Neural cell (in vitro differentiated cells): ENCODE measurements at regions not wholly inside any gene's neighbourhood (a gene's known extent, or its start where the extent isn't known, plus 50 kb on each side); places are given as distances from the start of the nearest gene placed in this dataset.

ENCODE experiments used
- CTCF ChIP-seq: fragments of 450-650 bp; IDR thresholded peaks from 2 replicates; pipeline ENCODE4 v1.5.1; 2014; ENCODE audit warnings: antibody characterized with exemption, mild to moderate bottlenecking, moderate library complexity; ENCODE audit not compliant: poor library complexity, severe bottlenecking
- EP300 ChIP-seq: fragments of 450-650 bp; conservative IDR thresholded peaks from 2 replicates; pipeline ENCODE4 v1.6.1; 2014; ENCODE audit warnings: antibody characterized with exemption, mild to moderate bottlenecking, moderate library complexity; ENCODE audit not compliant: poor library complexity, severe bottlenecking
- EZH2 ChIP-seq: fragments of 200-600, 300-800 bp; shearing (Covaris generic), sonication (generic); IDR thresholded peaks from 2 replicates; pipeline ENCODE4 v1.6.1; 2014; ENCODE audit warnings: antibody characterized with exemption, low read length, borderline replicate concordance, mild to moderate bottlenecking; ENCODE audit not compliant: insufficient read depth, poor library complexity, severe bottlenecking
- MXI1 ChIP-seq: fragments of 450-650 bp; conservative IDR thresholded peaks from 2 replicates; pipeline ENCODE4 v1.6.1; 2014; ENCODE audit warnings: antibody characterized with exemption, mild to moderate bottlenecking; ENCODE audit not compliant: poor library complexity, severe bottlenecking
- POLR2AphosphoS5 ChIP-seq: IDR thresholded peaks from 2 replicates; pipeline ENCODE4 v1.6.1; 2012
- RAD21 ChIP-seq: fragments of 450-650 bp; conservative IDR thresholded peaks from 2 replicates; pipeline ENCODE4 v1.6.1; 2014; ENCODE audit warnings: antibody characterized with exemption, mild to moderate bottlenecking, moderate library complexity
- REST ChIP-seq: IDR thresholded peaks from 2 replicates; pipeline ENCODE4 v1.6.1; 2012; ENCODE audit warnings: borderline replicate concordance
- SMC3 ChIP-seq: fragments of 450-650 bp; conservative IDR thresholded peaks from 2 replicates; pipeline ENCODE4 v1.6.1; 2014; ENCODE audit warnings: antibody characterized with exemption, mild to moderate bottlenecking, moderate library complexity; ENCODE audit not compliant: poor library complexity
- TAF1 ChIP-seq: IDR thresholded peaks from 2 replicates; pipeline ENCODE4 v1.6.1; 2012; ENCODE audit warnings: low read depth

GRCh38 chr22:49417326-49417725, 410.3 kb downstream of the BRD1 start:
- TF ChIP-seq POLR2AphosphoS5, result no peak
- TF ChIP-seq CTCF, result no peak
- no peak for TF ChIP-seq REST
- TF ChIP-seq EZH2, result no peak
- no peak for TF ChIP-seq EP300
- TF ChIP-seq MXI1, result no peak
- no peak for TF ChIP-seq SMC3
- TF ChIP-seq RAD21, result no peak
- no peak for TF ChIP-seq TAF1
